ENCODE measurements at regions not wholly inside any gene's neighbourhood (a gene's known extent, or its start where the extent isn't known, plus 50 kb on each side); places are given as distances from the start of the nearest gene placed in this dataset.

DNA sequence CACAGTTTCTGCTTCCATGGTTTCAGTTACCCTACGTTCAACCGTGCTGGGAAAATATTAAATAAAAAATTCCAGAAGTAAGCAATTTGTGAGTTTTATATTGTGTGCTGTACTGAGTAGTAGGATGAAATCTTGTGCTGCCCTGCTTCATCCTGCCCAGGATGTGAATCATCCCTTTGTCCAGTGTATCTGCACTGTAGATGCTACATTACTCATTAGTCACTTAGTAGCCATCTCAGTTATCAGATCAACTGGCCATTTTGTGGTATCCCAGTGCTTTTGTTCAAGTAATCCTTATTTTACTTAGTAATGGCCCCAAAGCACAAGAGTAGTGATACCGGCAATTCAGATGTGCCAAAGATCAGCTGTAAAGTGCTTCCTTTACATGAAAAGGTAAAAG is 97.9 kb downstream of the COX18 start:
- no peaks in the 10 kb centered on the region for H3K27me3 ChIP-seq (ENCODE audit: control insufficient read depth, insufficient read depth, low read length)
- no peaks in the 10 kb centered on the region for H3K4me1 ChIP-seq (ENCODE audit: control insufficient read depth, insufficient read depth, low read length)
- H3K27ac Mint-ChIP-seq, result no peak overlapping the region
- no peaks in the 10 kb centered on the region for H3K36me3 Mint-ChIP-seq
- DNase-seq (no peak), ATAC-seq (no peak)
- WGBS (ENCODE audit: insufficient coverage), result 93% methylated on average over 1 of the region's 3 CpGs
- H3K27me3 Mint-ChIP-seq (ENCODE audit: low read depth in 2 of 2), result no peaks in the 10 kb centered on the region
- H3K4me1 Mint-ChIP-seq, result no peaks in the 10 kb centered on the region
- intact Hi-C loops (cut with micrococcal nuclease), result no loop called here
- H3K36me3 ChIP-seq (ENCODE audit: control insufficient read depth, insufficient read depth, low read length), result no peaks in the 10 kb centered on the region
- H3K9me3 ChIP-seq (ENCODE audit: control insufficient read depth, insufficient read depth, low read length), result no peaks in the 10 kb centered on the region
- H3K9me3 Mint-ChIP-seq, result peaks cover 0 to 2% of the 10 kb centered on the region in 2 donors
- no peak overlapping the region for H3K27ac ChIP-seq (ENCODE audit: low read length)
- no peak overlapping the region for H3K4me3 Mint-ChIP-seq
- no peak overlapping the region for H3K4me3 ChIP-seq (ENCODE audit: low read length)
- TF ChIP-seq CTCF (IDR thresholded peaks at IDR 0.05), result no peak

DNA sequence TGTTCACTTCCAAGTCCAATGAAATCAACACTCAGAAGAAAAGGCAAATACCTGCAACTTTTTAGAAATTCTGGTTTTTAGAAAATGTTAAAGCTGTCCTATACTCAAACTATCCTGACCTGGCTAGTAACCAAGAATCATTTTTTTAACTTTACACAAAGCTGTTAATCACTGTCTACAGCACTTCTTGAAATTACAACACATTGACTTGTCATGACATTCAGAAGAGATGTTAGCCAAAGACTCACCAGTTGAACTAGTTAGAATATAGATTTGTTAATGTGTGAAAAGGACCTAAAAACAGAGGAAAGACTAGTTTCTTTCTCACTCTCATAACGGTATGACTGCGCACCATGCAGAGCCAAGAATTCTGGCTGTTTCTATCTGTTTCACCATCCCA is 98.8 kb downstream of the COX18 start:
- H3K36me3 Mint-ChIP-seq, result no peaks in the 10 kb centered on the region
- H3K27me3 ChIP-seq (ENCODE audit: control insufficient read depth, insufficient read depth, low read length), result no peaks in the 10 kb centered on the region
- H3K4me3 ChIP-seq (ENCODE audit: low read length), result no peak overlapping the region
- H3K4me1 Mint-ChIP-seq, result no peaks in the 10 kb centered on the region
- no peaks in the 10 kb centered on the region for H3K9me3 ChIP-seq (ENCODE audit: control insufficient read depth, insufficient read depth, low read length)
- H3K9me3 Mint-ChIP-seq, result peaks cover 0 to 2% of the 10 kb centered on the region in 2 donors
- H3K4me1 ChIP-seq (ENCODE audit: control insufficient read depth, insufficient read depth, low read length), result no peaks in the 10 kb centered on the region
- H3K36me3 ChIP-seq (ENCODE audit: control insufficient read depth, insufficient read depth, low read length), result no peaks in the 10 kb centered on the region
- no peak for ATAC-seq
- no peaks in the 10 kb centered on the region for H3K27me3 Mint-ChIP-seq (ENCODE audit: low read depth in 2 of 2)
- H3K4me3 Mint-ChIP-seq, result no peak overlapping the region
- no peak for TF ChIP-seq CTCF (IDR thresholded peaks at IDR 0.05)
- H3K27ac ChIP-seq (ENCODE audit: low read length), result no peak overlapping the region
- intact Hi-C loops (cut with micrococcal nuclease), result no loop called here
- DNase-seq, result no peak
- H3K27ac Mint-ChIP-seq, result no peak overlapping the region
- WGBS (ENCODE audit: insufficient coverage), result 100% methylated on average over 2 of the region's 2 CpGs

DNA sequence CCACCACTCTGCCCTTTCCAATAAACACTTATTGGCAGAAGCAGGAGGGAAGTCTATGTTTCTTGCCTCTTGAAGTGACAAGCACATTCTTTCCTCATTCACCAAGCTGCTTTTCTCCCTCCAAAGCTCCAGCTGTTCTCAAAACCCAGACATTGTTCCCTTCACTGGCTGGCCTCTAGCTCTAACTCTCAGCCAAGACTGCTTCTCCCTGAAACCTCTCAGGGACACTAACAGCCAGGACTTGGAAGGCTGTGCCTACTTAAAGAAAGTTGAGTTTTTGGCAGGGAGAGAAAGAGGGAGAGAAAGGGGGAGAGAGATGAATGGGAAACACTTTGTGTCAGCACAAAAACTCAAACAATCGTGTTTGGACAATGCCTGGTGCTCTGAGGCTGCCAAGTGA is 99.5 kb downstream of the COX18 start:
- Mint-ChIP-seq H3K27ac (no peak overlapping the region), H3K27me3 (ENCODE audit: low read depth in 2 of 2) (no peaks in the 10 kb centered on the region), H3K4me3 (no peak overlapping the region), H3K36me3 (no peaks in the 10 kb centered on the region), H3K9me3 (peaks cover 0 to 2% of the 10 kb centered on the region in 2 donors), H3K4me1 (no peaks in the 10 kb centered on the region)
- H3K36me3 ChIP-seq (ENCODE audit: control insufficient read depth, insufficient read depth, low read length), result no peaks in the 10 kb centered on the region
- WGBS (ENCODE audit: insufficient coverage), result 81% methylated on average over 1 of the region's 1 CpG
- H3K27ac ChIP-seq (ENCODE audit: low read length), result no peak overlapping the region
- intact Hi-C loops (cut with micrococcal nuclease), result no loop called here
- no peaks in the 10 kb centered on the region for H3K27me3 ChIP-seq (ENCODE audit: control insufficient read depth, insufficient read depth, low read length)
- H3K4me1 ChIP-seq (ENCODE audit: control insufficient read depth, insufficient read depth, low read length), result no peaks in the 10 kb centered on the region
- no peak for TF ChIP-seq CTCF (IDR thresholded peaks at IDR 0.05)
- no peak for ATAC-seq
- H3K4me3 ChIP-seq (ENCODE audit: low read length), result no peak overlapping the region
- no peaks in the 10 kb centered on the region for H3K9me3 ChIP-seq (ENCODE audit: control insufficient read depth, insufficient read depth, low read length)
- no peak for DNase-seq

- WGBS (ENCODE audit: insufficient coverage), result 63% methylated on average over 1 of the region's 1 CpG
- Histone ChIP-seq H3K4me3 (ENCODE audit: low read length) (no peak overlapping the region), H3K27ac (ENCODE audit: low read length) (no peak overlapping the region), H3K27me3 (ENCODE audit: control insufficient read depth, insufficient read depth, low read length) (no peaks in the 10 kb centered on the region), H3K4me1 (ENCODE audit: control insufficient read depth, insufficient read depth, low read length) (no peaks in the 10 kb centered on the region), H3K36me3 (ENCODE audit: control insufficient read depth, insufficient read depth, low read length) (no peaks in the 10 kb centered on the region), H3K9me3 (ENCODE audit: control insufficient read depth, insufficient read depth, low read length) (no peaks in the 10 kb centered on the region)
- Mint-ChIP-seq H3K27me3 (ENCODE audit: low read depth in 2 of 2) (no peaks in the 10 kb centered on the region), H3K36me3 (no peaks in the 10 kb centered on the region), H3K9me3 (peaks cover 2 to 13% of the 10 kb centered on the region in 2 donors), H3K27ac (no peak overlapping the region), H3K4me3 (no peak overlapping the region), H3K4me1 (no peaks in the 10 kb centered on the region)
- intact Hi-C loops (cut with micrococcal nuclease), result no loop called here
- ATAC-seq (no peak), DNase-seq (no peak)
- TF ChIP-seq CTCF (IDR thresholded peaks at IDR 0.05), result no peak
Observed at GRCh38 chr4:72966652-72967051, 102.9 kb downstream of the COX18 start.

All from natural killer cell (primary cell).